ENCODE measurements at regions not wholly inside any gene's neighbourhood (a gene's known extent, or its start where the extent isn't known, plus 50 kb on each side); places are given as distances from the start of the nearest gene placed in this dataset.
"Not testable (repeated sequence)": the region's sequence is repeated elsewhere in the genome, so short reads cannot be mapped to it uniquely, and the experiment has no call there.

DNA sequence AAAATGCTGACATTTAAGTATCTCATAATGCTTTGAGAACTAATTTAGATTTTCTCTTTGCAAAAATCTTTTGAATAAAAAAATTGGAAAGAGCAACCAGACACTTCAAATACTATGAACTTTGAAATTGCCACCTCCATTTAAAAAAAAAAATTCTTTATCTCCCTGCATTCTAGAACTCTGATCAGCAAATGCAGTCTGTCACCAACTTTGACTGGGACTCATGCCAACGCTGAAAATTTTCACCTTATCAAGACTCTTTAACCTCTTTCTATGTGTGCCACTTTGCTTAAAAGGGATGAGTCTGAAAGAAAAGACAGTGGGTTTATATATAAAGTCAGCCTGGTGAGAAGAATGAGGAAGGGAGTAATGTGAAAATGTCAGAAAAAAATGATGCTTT lies 191.2 kb upstream of the ARPP21 start:
- Histone ChIP-seq H3K4me1 (ENCODE audit: control insufficient read depth, insufficient read depth, low read length) (no peaks in the 10 kb centered on the region), H3K9me3 (ENCODE audit: control insufficient read depth, low read length) (no peaks in the 10 kb centered on the region), H3K27ac (ENCODE audit: insufficient read depth, low read depth, low read length, poor library complexity, severe bottlenecking) (no peak overlapping the region), H3K4me3 (ENCODE audit: insufficient read depth, low read depth, low read length) (no peak overlapping the region), H3K36me3 (ENCODE audit: control insufficient read depth, insufficient read depth, low read length) (no peaks in the 10 kb centered on the region), H3K27me3 (ENCODE audit: control insufficient read depth, insufficient read depth, low read length, poor library complexity, severe bottlenecking) (no peaks in the 10 kb centered on the region)
- 94 to 100% methylated on average over 1 of the region's 1 CpG for WGBS, 2 experiments

DNA sequence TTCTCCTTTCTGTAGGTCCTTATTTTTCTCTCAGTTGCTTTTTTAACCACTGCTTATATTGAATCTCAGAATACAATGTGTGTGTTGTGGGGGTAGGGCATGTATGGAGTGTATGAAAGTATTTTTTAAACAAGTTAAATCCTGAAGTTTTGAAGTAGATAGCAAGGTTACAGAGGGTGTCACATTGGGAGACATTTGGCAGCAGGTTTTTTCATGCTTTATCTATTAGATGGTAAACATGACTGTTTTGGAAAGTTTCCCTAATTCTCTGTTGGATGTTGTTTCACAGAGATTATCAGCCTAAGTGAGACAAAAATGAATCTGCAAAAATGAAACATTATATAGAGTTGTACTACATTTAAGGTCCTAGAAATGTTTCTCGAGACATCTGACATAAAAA lies 190.6 kb upstream of the ARPP21 start:
- no peaks in the 10 kb centered on the region for H3K36me3 ChIP-seq (ENCODE audit: control insufficient read depth, insufficient read depth, low read length)
- H3K9me3 ChIP-seq (ENCODE audit: control insufficient read depth, low read length) = no peaks in the 10 kb centered on the region
- no peak overlapping the region for H3K27ac ChIP-seq (ENCODE audit: insufficient read depth, low read depth, low read length, poor library complexity, severe bottlenecking)
- WGBS, 2 experiments = 80% methylated on average over 1 of the region's 1 CpG; no CpG with 5 or more reads in 1 of the 2 experiments
- no peaks in the 10 kb centered on the region for H3K4me1 ChIP-seq (ENCODE audit: control insufficient read depth, insufficient read depth, low read length)
- no peak overlapping the region for H3K4me3 ChIP-seq (ENCODE audit: insufficient read depth, low read depth, low read length)
- H3K27me3 ChIP-seq (ENCODE audit: control insufficient read depth, insufficient read depth, low read length, poor library complexity, severe bottlenecking) = no peaks in the 10 kb centered on the region

DNA sequence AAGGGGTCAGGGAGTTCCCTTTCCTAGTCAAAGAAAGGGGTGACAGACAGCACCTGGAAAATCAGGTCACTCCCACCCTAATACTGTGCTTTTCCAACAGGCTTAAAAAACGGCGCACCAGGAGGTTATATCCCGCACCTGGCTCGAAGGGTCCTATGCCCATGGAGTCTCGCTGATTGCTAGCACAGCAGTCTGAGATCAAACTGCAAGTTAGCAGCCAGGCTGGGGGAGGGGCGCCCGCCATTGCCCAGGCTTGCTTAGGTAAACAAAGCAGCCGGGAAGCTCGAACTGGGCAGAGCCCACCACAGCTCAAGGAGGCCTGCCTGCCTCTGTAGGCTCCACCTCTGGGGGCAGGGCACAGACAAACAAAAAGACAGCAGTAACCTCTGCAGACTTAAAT lies 184.5 kb upstream of the ARPP21 start:
- H3K9me3 ChIP-seq (ENCODE audit: control insufficient read depth, low read length); H3K36me3 ChIP-seq (ENCODE audit: control insufficient read depth, insufficient read depth, low read length); H3K27ac ChIP-seq (ENCODE audit: insufficient read depth, low read depth, low read length, poor library complexity, severe bottlenecking); H3K4me3 ChIP-seq (ENCODE audit: insufficient read depth, low read depth, low read length); H3K27me3 ChIP-seq (ENCODE audit: control insufficient read depth, insufficient read depth, low read length, poor library complexity, severe bottlenecking); H3K4me1 ChIP-seq (ENCODE audit: control insufficient read depth, insufficient read depth, low read length): not testable (repeated sequence)
- 88 to 94% methylated on average over 7 of the region's 9 CpGs for WGBS, 2 experiments

DNA sequence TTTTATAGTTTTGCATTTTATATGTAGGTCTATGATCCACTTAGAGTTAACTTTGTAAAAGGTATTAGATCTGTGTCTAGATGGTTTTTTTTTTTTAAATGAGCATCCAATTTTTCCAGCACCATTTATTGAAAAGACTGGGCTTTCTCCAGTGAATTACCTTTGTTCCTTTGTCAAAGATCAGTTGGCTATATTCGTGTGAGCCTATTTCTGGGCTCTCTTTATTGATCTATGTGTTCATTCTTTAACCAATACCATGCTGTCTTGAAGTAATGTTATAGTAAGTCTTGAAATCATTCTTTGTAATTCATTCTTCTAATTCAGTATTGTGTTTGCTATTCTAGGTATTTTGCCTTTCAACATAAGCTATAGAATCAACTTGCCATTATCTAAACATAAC lies 165.4 kb upstream of the ARPP21 start:
- Histone ChIP-seq H3K4me1 (ENCODE audit: control insufficient read depth, insufficient read depth, low read length) (no peaks in the 10 kb centered on the region), H3K36me3 (ENCODE audit: control insufficient read depth, insufficient read depth, low read length) (no peaks in the 10 kb centered on the region), H3K9me3 (ENCODE audit: control insufficient read depth, low read length) (no peaks in the 10 kb centered on the region), H3K4me3 (ENCODE audit: insufficient read depth, low read depth, low read length) (no peak overlapping the region), H3K27me3 (ENCODE audit: control insufficient read depth, insufficient read depth, low read length, poor library complexity, severe bottlenecking) (no peaks in the 10 kb centered on the region), H3K27ac (ENCODE audit: insufficient read depth, low read depth, low read length, poor library complexity, severe bottlenecking) (no peak overlapping the region)
- 73% methylated on average over 1 of the region's 1 CpG; no CpG with 5 or more reads in 1 of the 2 experiments for WGBS, 2 experiments

DNA sequence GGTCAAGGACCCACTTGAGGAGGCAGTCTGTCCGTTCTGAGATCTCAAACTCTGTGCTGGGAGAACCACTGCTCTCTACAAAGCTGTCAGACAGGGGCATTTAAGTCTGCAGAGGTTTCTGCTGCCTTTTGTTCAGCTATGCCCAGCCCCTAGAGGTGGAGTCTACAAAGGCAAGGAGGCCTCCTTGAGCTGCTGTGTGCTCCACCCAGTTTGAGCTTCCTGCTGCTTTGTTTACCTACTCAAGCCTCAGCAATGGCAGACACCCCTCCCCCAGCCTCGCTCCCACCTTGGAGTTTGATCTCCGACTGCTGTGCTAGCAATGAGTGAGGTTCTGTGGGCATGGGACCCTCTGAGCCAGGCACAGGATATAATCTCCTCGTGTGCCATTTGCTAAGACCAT lies 156.8 kb upstream of the ARPP21 start:
- H3K9me3 ChIP-seq (ENCODE audit: control insufficient read depth, low read length); H3K36me3 ChIP-seq (ENCODE audit: control insufficient read depth, insufficient read depth, low read length); H3K27ac ChIP-seq (ENCODE audit: insufficient read depth, low read depth, low read length, poor library complexity, severe bottlenecking); H3K4me1 ChIP-seq (ENCODE audit: control insufficient read depth, insufficient read depth, low read length); H3K27me3 ChIP-seq (ENCODE audit: control insufficient read depth, insufficient read depth, low read length, poor library complexity, severe bottlenecking); H3K4me3 ChIP-seq (ENCODE audit: insufficient read depth, low read depth, low read length): not testable (repeated sequence)
- WGBS, 2 experiments = 43 to 52% methylated on average over 4 of the region's 4 CpGs

DNA sequence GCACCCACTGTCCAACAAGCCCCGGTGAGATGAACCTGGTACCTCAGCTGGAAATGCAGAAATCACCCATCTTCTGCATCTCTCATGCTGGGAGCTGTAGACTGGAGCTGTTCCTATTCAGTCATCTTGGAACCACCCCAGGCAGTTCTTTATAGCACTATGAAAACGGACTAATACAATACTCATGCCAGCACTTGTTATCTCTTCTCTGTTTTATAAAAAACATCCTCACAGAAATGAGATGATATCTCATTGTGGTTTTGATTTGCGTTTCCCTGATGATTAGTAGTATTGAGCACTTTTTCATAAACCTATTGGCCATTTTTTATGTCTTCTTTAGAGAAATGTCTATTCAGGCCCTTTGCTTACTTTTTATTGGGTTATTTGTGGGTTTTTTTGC lies 156.2 kb upstream of the ARPP21 start:
- H3K36me3 ChIP-seq (ENCODE audit: control insufficient read depth, insufficient read depth, low read length) = no peaks in the 10 kb centered on the region
- no peaks in the 10 kb centered on the region for H3K9me3 ChIP-seq (ENCODE audit: control insufficient read depth, low read length)
- H3K4me1 ChIP-seq (ENCODE audit: control insufficient read depth, insufficient read depth, low read length) = peaks cover 9% of the 10 kb centered on the region
- no peak overlapping the region for H3K27ac ChIP-seq (ENCODE audit: insufficient read depth, low read depth, low read length, poor library complexity, severe bottlenecking)
- WGBS, 2 experiments = 83 to 89% methylated on average over 2 to 3 of the region's 3 CpGs
- no peaks in the 10 kb centered on the region for H3K27me3 ChIP-seq (ENCODE audit: control insufficient read depth, insufficient read depth, low read length, poor library complexity, severe bottlenecking)
- H3K4me3 ChIP-seq (ENCODE audit: insufficient read depth, low read depth, low read length) = no peak overlapping the region

DNA sequence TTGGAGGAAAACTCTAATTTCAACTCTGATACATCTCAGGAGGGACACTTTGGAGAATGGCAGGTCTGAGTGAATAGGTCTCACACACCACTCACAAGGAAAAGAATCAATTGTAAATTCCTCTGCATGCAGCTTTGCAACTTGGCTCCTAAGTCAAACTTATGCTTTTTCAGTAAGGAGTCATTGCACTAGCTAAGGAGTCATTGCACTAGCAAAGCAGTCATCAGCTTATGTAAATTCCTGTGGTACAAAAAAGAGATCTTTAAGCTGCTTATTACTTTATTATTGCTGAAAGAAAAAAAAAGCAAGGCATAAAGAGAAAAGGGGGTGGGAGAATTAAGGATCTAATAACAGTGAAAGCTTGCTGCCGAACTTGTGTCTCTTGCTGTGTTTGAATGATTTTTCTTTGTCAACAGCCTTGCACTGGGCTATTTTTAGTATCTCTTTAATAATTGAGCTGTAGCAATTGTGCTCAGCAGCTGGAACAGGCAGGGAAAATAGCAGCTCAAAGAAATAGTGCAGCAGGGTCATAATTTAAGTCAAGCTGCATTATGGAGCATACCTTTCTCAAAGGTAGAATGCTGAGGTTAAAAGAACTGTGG lies 154.3 kb upstream of the ARPP21 start:
- peaks cover 9% of the 10 kb centered on the region for H3K4me1 ChIP-seq (ENCODE audit: control insufficient read depth, insufficient read depth, low read length)
- H3K36me3 ChIP-seq (ENCODE audit: control insufficient read depth, insufficient read depth, low read length) = no peaks in the 10 kb centered on the region
- no peaks in the 10 kb centered on the region for H3K27me3 ChIP-seq (ENCODE audit: control insufficient read depth, insufficient read depth, low read length, poor library complexity, severe bottlenecking)
- WGBS, 2 experiments = 69 to 79% methylated on average over 1 of the region's 1 CpG
- H3K9me3 ChIP-seq (ENCODE audit: control insufficient read depth, low read length) = no peaks in the 10 kb centered on the region
- H3K4me3 ChIP-seq (ENCODE audit: insufficient read depth, low read depth, low read length) = no peak overlapping the region
- no peak overlapping the region for H3K27ac ChIP-seq (ENCODE audit: insufficient read depth, low read depth, low read length, poor library complexity, severe bottlenecking)

DNA sequence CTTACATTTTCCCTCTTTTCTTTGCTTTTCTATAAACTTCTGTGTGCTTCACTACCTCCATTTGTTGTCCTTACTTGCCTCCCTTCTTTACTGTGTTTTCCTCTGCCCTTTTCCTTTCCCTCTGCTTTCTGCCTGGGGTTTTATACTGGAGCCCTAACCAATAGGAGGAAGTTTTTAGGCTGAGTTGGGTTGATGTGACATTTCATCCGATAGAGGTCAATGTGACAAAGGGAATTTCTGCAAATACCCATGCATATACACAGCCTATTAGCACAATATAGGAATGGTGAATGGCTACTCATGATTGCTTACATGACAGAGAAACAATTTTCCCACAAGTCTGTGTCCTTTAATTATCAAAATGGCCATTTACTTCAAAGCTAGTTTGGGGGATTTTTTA lies 153.0 kb upstream of the ARPP21 start:
- no peaks in the 10 kb centered on the region for H3K36me3 ChIP-seq (ENCODE audit: control insufficient read depth, insufficient read depth, low read length)
- peaks cover 9% of the 10 kb centered on the region for H3K4me1 ChIP-seq (ENCODE audit: control insufficient read depth, insufficient read depth, low read length)
- 50% methylated on average over 1 of the region's 1 CpG; no CpG with 5 or more reads in 1 of the 2 experiments for WGBS, 2 experiments
- no peaks in the 10 kb centered on the region for H3K9me3 ChIP-seq (ENCODE audit: control insufficient read depth, low read length)
- H3K27me3 ChIP-seq (ENCODE audit: control insufficient read depth, insufficient read depth, low read length, poor library complexity, severe bottlenecking) = no peaks in the 10 kb centered on the region
- H3K4me3 ChIP-seq (ENCODE audit: insufficient read depth, low read depth, low read length) = no peak overlapping the region
- no peak overlapping the region for H3K27ac ChIP-seq (ENCODE audit: insufficient read depth, low read depth, low read length, poor library complexity, severe bottlenecking)

DNA sequence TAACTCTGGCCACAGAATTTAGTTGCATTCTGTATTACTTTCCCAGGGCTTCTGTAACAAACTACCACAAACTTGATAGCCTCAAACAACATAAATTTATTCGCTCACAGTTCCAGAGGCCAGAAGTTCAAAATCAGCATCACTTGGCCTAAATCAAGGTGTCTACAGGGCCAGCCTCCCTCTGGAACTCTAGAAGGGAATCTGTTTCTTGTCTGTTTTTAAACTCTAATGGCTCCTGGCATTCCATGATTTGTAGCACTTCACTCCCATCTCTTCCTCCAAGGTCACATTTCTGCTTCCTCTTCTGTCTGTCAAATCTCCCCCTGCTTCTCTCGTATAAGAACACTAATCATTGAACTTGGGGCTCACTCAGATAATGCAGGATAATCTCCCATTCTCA lies 151.9 kb upstream of the ARPP21 start:
- Histone ChIP-seq H3K9me3 (ENCODE audit: control insufficient read depth, low read length) (no peaks in the 10 kb centered on the region), H3K36me3 (ENCODE audit: control insufficient read depth, insufficient read depth, low read length) (no peaks in the 10 kb centered on the region)
- WGBS, 2 experiments = 86 to 89% methylated on average over 2 of the region's 2 CpGs

DNA sequence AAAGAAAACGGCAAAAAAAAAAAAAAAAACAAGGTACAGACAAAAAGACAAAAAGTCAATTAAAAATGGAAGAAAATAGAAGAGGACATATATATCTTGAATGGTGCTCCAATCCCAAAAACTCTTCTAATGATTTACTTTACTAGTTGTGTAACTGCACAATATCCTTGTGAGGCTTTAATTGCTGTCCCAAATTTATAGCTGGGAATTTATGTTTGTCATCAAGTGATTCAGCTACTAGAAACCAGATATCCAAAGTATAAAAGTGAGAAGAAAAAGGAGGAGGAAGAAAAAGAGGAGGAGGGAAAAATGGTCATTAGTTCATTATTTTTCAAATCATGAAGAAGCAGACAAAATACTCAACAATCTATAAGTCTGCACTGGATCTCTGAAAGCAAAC lies 150.8 kb upstream of the ARPP21 start:
- H3K27ac ChIP-seq (ENCODE audit: insufficient read depth, low read depth, low read length, poor library complexity, severe bottlenecking) = no peak overlapping the region
- H3K4me3 ChIP-seq (ENCODE audit: insufficient read depth, low read depth, low read length) = no peak overlapping the region
- no peaks in the 10 kb centered on the region for H3K9me3 ChIP-seq (ENCODE audit: control insufficient read depth, low read length)
- H3K4me1 ChIP-seq (ENCODE audit: control insufficient read depth, insufficient read depth, low read length) = peaks cover 9% of the 10 kb centered on the region
- WGBS, 2 experiments = 100% methylated on average over 1 of the region's 1 CpG
- H3K27me3 ChIP-seq (ENCODE audit: control insufficient read depth, insufficient read depth, low read length, poor library complexity, severe bottlenecking) = no peaks in the 10 kb centered on the region
- no peaks in the 10 kb centered on the region for H3K36me3 ChIP-seq (ENCODE audit: control insufficient read depth, insufficient read depth, low read length)

More for the DNA sequence above, 151.9 kb upstream of the ARPP21 start:
- Histone ChIP-seq H3K4me3 (ENCODE audit: insufficient read depth, low read depth, low read length) (no peak overlapping the region), H3K27ac (ENCODE audit: insufficient read depth, low read depth, low read length, poor library complexity, severe bottlenecking) (no peak overlapping the region), H3K4me1 (ENCODE audit: control insufficient read depth, insufficient read depth, low read length) (peaks cover 9% of the 10 kb centered on the region), H3K27me3 (ENCODE audit: control insufficient read depth, insufficient read depth, low read length, poor library complexity, severe bottlenecking) (no peaks in the 10 kb centered on the region)

DNA sequence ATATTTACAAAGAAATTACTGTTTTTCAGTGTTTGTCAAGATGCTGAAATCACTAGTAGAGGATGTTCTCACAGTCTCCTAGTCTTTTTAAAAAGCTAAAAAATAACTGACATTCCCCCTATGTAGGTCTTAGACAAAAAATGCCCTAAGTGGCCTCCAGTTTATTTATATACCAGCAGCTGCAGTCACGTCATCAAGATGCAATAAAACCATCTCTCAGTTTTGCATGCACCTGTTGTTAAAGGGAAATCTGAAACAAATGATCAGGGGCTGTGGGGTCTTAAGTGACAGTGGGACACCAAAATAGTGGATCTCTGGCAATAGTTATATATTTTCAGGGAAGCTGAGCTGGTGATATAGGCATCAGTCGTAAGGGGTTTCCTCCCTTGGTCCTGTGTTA lies 146.5 kb upstream of the ARPP21 start:
- H3K4me3 ChIP-seq (ENCODE audit: insufficient read depth, low read depth, low read length) = no peak overlapping the region

More for the DNA sequence above, 146.5 kb upstream of the ARPP21 start:
- no peaks in the 10 kb centered on the region for H3K4me1 ChIP-seq (ENCODE audit: control insufficient read depth, insufficient read depth, low read length)
- WGBS, 2 experiments = 94 to 95% methylated on average over 2 of the region's 2 CpGs
- H3K27me3 ChIP-seq (ENCODE audit: control insufficient read depth, insufficient read depth, low read length, poor library complexity, severe bottlenecking) = no peaks in the 10 kb centered on the region
- H3K9me3 ChIP-seq (ENCODE audit: control insufficient read depth, low read length) = no peaks in the 10 kb centered on the region
- H3K36me3 ChIP-seq (ENCODE audit: control insufficient read depth, insufficient read depth, low read length) = no peaks in the 10 kb centered on the region
- H3K27ac ChIP-seq (ENCODE audit: insufficient read depth, low read depth, low read length, poor library complexity, severe bottlenecking) = no peak overlapping the region

All from ectodermal cell (in vitro differentiated cells).